ENCODE measurements at regions not wholly inside any gene's neighbourhood (a gene's known extent, or its start where the extent isn't known, plus 50 kb on each side); places are given as distances from the start of the nearest gene placed in this dataset.

DNA sequence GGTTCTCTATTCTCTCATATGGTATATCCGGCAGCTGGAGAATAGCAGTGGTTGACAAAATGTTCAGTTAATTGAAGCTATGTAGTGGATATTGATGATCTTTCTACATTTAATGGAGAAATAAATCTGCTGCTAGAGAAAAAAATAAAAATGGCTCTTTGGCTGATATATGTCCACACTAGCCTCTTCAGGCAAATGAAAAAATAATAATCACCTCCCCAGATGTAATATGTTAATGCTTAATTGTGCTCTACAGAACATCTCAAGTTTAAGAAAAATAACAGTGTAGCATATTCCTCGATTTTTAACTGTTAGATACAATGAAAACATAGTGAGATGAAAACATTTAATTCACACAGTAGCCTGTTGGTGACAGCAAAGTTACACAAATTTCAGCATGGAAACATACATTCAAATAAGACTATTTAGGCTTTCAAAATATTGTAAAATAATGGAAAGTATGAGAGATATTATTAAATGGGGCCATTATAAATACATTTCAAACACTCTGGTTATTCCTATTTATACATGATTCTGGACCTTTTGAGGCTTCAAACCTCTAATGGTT is 543.0 kb downstream of the MAT2B start:
- TF ChIP-seq, protein P1, sequence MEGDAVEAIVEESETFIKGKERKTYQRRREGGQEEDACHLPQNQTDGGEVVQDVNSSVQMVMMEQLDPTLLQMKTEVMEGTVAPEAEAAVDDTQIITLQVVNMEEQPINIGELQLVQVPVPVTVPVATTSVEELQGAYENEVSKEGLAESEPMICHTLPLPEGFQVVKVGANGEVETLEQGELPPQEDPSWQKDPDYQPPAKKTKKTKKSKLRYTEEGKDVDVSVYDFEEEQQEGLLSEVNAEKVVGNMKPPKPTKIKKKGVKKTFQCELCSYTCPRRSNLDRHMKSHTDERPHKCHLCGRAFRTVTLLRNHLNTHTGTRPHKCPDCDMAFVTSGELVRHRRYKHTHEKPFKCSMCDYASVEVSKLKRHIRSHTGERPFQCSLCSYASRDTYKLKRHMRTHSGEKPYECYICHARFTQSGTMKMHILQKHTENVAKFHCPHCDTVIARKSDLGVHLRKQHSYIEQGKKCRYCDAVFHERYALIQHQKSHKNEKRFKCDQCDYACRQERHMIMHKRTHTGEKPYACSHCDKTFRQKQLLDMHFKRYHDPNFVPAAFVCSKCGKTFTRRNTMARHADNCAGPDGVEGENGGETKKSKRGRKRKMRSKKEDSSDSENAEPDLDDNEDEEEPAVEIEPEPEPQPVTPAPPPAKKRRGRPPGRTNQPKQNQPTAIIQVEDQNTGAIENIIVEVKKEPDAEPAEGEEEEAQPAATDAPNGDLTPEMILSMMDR (IDR thresholded peaks at IDR 0.05; ENCODE audit: extremely low read depth, missing control alignments) = no peak
- DNase-seq (ENCODE audit: low spot score) = no peak

GRCh38 chr5:164051745-164052144 is 546.3 kb downstream of the MAT2B start:
- no peak for DNase-seq (ENCODE audit: low spot score)

GRCh38 chr5:164052536-164053093 is 547.2 kb downstream of the MAT2B start:
- no peak for DNase-seq (ENCODE audit: low spot score)
- TF ChIP-seq, protein P1 (IDR thresholded peaks at IDR 0.05; ENCODE audit: extremely low read depth, missing control alignments) = no peak

More at GRCh38 chr5:164051745-164052144, 546.3 kb downstream of the MAT2B start:
- TF ChIP-seq, protein P1 (IDR thresholded peaks at IDR 0.05; ENCODE audit: extremely low read depth, missing control alignments) = no peak

DNA sequence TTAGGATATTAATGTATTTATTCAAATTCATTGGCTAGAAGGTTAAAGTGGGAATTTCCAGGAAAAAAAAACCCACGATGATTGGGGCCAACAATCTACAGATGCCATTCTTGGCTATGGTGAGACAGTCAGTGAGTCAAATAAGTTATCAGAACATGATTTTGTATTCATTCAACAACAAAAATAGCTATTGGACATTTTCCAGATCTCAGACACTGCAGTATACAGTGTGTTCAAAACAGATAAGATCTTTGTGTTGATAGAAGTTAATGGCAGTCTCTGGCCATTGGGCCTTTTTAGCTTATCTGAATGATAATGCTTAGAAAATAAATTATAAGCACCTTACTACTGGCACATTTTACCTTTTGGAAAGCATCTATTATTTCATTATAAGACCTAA is 547.7 kb downstream of the MAT2B start:
- TF ChIP-seq, protein P1 (IDR thresholded peaks at IDR 0.05; ENCODE audit: extremely low read depth, missing control alignments) = no peak

DNA sequence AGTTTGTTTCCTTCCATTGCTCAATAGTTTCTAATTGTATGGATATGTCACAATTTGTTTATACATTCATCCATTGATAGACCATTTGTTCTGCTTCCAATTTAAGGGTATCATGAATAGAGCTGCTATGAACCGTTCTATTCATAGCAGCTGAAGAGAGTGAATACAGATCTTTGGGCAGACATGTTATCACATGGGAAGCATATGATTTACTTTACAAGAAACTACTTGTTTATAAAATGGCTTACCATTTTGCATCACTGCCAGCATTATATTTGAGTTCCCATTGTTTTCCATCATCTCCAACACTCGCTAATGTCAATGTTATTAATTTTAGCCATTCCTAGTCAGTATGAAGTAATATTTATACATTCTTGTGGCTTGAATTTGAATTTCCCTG is 549.0 kb downstream of the MAT2B start:
- TF ChIP-seq, protein P1 (IDR thresholded peaks at IDR 0.05; ENCODE audit: extremely low read depth, missing control alignments) = no peak
- DNase-seq (ENCODE audit: low spot score) = no peak

More for the DNA sequence above, 547.7 kb downstream of the MAT2B start:
- no peak for DNase-seq (ENCODE audit: low spot score)

GRCh38 chr5:164057121-164057520 is 551.7 kb downstream of the MAT2B start:
- DNase-seq (ENCODE audit: low spot score) = no peak
- TF ChIP-seq, protein P1 (IDR thresholded peaks at IDR 0.05; ENCODE audit: extremely low read depth, missing control alignments) = no peak

GRCh38 chr5:164058621-164059020 is 553.2 kb downstream of the MAT2B start:
- TF ChIP-seq, protein P1 (IDR thresholded peaks at IDR 0.05; ENCODE audit: extremely low read depth, missing control alignments) = no peak
- DNase-seq (ENCODE audit: low spot score) = no peak
